Adrenal gland (tissue), 9 donors: ENCODE measurements at regions not wholly inside any gene's neighbourhood (a gene's known extent, or its start where the extent isn't known, plus 50 kb on each side); places are given as distances from the start of the nearest gene placed in this dataset.

Experiments
- DNase-seq, 7 donors: peaks; one replicate each; pipeline ENCODE4 v3.0.0-alpha.2; 2019 to 2020
- H3K27ac ChIP-seq, 5 donors: fragments of 200-600 bp; sonication (generic) in 4 of 5; 1 replicate in 3 of 5; 2 replicates in 2 of 5; pipeline versions ENCODE4 v1.5.1 to v1.8.0; 2016 to 2020; ENCODE audit warnings: mild to moderate bottlenecking in 1 of 5
- H3K27me3 ChIP-seq: fragments of 200-600 bp; 2 replicates; pipeline ENCODE4 v1.8.0; 2021
- H3K36me3 ChIP-seq, 2 donors: fragments of 200-600 bp; replicated peaks in 1 of 2; 1 replicate in 1 of 2; 2 replicates in 1 of 2; pipeline versions ENCODE4 v1.5.1 to v1.8.0; 2018 to 2022
- H3K4me1 ChIP-seq, 2 donors: fragments of 200-600 bp; replicated peaks in 1 of 2; 1 replicate in 1 of 2; 2 replicates in 1 of 2; pipeline versions ENCODE4 v1.5.1 to v1.8.0; 2018 to 2021
- H3K4me3 ChIP-seq, 4 donors: fragments of 200-600 bp; sonication (generic) in 3 of 4; one replicate each; pipeline ENCODE4 v1.5.1; 2016 to 2018
- H3K9me3 ChIP-seq, 3 donors: fragments of 200-600 bp; sonication (generic) in 1 of 3; replicated peaks in 1 of 3; 1 replicate in 2 of 3; 2 replicates in 1 of 3; pipeline versions ENCODE4 v1.5.1 to v1.8.0; 2016 to 2021
- POLR2A ChIP-seq, 2 donors: fragments of 450-650 bp; IDR thresholded peaks; one replicate each; pipeline ENCODE4 v1.6.1; 2017; ENCODE audit warnings: antibody characterized with exemption in 2 of 2, mild to moderate bottlenecking in 2 of 2, moderate library complexity in 1 of 2
- WGBS, 4 donors: extraction: QIAGEN DNeasy Blood & Tissue Kit in 2 of 4; methylation state at CpG; one replicate each; pipeline versions ENCODE4 v1.1.5 to v1.1.7; 2013 to 2017; 5-methylcytosine and 5-hydroxymethylcytosine counted together
- intact Hi-C, 2 donors: fragments of 100-400 bp; cut with DNase I; formaldehyde crosslinking; loops; one replicate each; pipeline versions ENCODE4 v1.14.1 to v1.15.0; 2022 to 2023
- TF ChIP-seq, protein P1 (sequence below), 6 experiments: fragments of 450-650 bp in 4 of 6; fragments of 200-600 bp in 2 of 6; sonication (generic) in 1 of 6; IDR thresholded peaks; 1 replicate in 5 of 6; 2 replicates in 1 of 6; pipeline versions ENCODE4 v1.5.1 to v1.8.0; 2016 to 2021; ENCODE audit warnings: antibody characterized with exemption in 6 of 6, mild to moderate bottlenecking in 2 of 6, moderate library complexity in 1 of 6
- donor health status: healthy with polysubstance abuse.
- donor health status: Bipolar disorder and iron deficiency.
- donor health status: DM: yes; HTN: yes; CAD: no.
- donor health status: DM: no; HTN: no; CAD: no.
- donor health status: DM: no; HTN: no; CAD: no.

DNA sequence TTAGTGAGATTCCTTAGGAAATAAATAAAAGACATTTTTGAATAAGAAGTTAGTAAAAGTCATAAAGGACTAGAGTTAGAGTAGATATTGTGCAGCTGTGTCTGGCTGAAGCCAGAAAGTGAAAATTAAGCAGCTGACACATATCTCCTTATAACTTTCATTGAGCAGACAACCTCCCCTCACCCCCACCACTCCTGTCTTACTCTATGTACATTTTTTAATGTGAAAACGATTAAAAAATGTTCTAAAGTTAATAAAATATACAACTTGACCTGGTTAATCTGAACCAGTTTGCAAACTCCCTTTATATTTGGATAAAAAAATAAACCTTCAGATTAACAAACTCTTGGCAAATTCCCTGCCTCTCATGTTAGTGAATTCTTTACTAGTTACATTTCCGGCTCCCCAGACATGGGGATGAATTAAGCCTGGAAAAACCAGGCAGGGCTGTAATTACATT lies 462.8 kb downstream of the MEIS1 start:
- H3K9me3 ChIP-seq = no peaks in the 10 kb centered on the region
- H3K4me1 ChIP-seq = peaks cover 0 to 8% of the 10 kb centered on the region in 2 donors
- 61 to 71% (median 64%) methylated on average over 2 of the region's 2 CpGs for WGBS, 4 donors
- no peak for DNase-seq
- no peaks in the 10 kb centered on the region for H3K27me3 ChIP-seq
- intact Hi-C loops = no loop called here
- no peaks in the 10 kb centered on the region for H3K36me3 ChIP-seq
- H3K27ac ChIP-seq = peak overlapping the region in 1 of 5 donors; percentile 24
- no peak for TF ChIP-seq POLR2A (IDR thresholded peaks at IDR 0.05)
- TF ChIP-seq, protein P1, sequence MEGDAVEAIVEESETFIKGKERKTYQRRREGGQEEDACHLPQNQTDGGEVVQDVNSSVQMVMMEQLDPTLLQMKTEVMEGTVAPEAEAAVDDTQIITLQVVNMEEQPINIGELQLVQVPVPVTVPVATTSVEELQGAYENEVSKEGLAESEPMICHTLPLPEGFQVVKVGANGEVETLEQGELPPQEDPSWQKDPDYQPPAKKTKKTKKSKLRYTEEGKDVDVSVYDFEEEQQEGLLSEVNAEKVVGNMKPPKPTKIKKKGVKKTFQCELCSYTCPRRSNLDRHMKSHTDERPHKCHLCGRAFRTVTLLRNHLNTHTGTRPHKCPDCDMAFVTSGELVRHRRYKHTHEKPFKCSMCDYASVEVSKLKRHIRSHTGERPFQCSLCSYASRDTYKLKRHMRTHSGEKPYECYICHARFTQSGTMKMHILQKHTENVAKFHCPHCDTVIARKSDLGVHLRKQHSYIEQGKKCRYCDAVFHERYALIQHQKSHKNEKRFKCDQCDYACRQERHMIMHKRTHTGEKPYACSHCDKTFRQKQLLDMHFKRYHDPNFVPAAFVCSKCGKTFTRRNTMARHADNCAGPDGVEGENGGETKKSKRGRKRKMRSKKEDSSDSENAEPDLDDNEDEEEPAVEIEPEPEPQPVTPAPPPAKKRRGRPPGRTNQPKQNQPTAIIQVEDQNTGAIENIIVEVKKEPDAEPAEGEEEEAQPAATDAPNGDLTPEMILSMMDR (IDR thresholded peaks at IDR 0.05) = no peak
- H3K4me3 ChIP-seq = no peak overlapping the region

DNA sequence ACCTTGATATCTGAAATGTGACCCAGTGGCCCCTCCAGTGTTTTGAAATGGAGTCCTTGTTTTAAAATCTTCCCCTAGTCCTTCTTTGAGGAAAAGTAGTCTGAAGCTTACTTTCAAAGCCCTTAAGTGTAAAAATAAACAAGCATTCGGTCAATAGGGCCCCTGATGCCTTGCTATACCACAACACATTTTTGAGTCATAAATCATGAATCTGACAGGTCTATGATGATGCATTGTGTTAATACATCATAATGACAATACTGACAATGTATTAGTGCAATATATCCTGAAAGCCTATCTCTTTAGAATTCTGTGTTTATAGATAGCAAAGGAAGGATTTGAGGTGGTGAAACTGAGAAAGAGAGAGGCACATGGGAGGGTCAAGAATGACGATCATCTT lies 464.2 kb downstream of the MEIS1 start:
- TF ChIP-seq POLR2A (IDR thresholded peaks at IDR 0.05) = no peak
- TF ChIP-seq, protein P1 (IDR thresholded peaks at IDR 0.05) = no peak
- intact Hi-C loops = no loop called here
- 82 to 87% (median 83%) methylated on average over 2 of the region's 2 CpGs for WGBS, 4 donors
- no peak for DNase-seq
- Histone ChIP-seq H3K27me3 (no peaks in the 10 kb centered on the region), H3K4me1 (peaks cover 0 to 8% of the 10 kb centered on the region in 2 donors), H3K27ac (no peak overlapping the region), H3K36me3 (no peaks in the 10 kb centered on the region), H3K9me3 (no peaks in the 10 kb centered on the region), H3K4me3 (no peak overlapping the region)

DNA sequence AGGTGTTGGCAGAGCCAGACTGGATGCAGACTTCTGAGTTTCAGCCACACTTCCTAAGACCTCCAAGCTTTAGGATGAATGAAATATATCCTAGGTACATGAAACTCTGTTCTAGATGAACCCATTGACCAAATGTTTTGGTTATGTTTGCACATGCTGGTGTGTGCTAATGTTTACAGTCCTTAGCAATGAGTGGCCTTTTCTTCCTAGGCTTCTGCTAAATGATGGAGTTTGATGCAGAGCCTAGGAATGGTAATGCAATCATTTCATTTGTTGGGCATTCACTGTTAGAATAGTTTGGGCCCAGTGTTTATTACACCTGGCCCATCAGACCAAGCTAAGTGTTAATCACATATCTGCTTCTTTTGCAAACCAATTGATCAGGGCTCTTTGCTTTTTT lies 464.7 kb downstream of the MEIS1 start:
- intact Hi-C loops = no loop called here
- Histone ChIP-seq H3K4me3 (no peak overlapping the region), H3K27me3 (no peaks in the 10 kb centered on the region), H3K4me1 (peaks cover 0 to 8% of the 10 kb centered on the region in 2 donors), H3K27ac (no peak overlapping the region), H3K36me3 (no peaks in the 10 kb centered on the region), H3K9me3 (no peaks in the 10 kb centered on the region)
- DNase-seq = no peak
- no peak for TF ChIP-seq POLR2A (IDR thresholded peaks at IDR 0.05)
- TF ChIP-seq, protein P1 (IDR thresholded peaks at IDR 0.05) = no peak

DNA sequence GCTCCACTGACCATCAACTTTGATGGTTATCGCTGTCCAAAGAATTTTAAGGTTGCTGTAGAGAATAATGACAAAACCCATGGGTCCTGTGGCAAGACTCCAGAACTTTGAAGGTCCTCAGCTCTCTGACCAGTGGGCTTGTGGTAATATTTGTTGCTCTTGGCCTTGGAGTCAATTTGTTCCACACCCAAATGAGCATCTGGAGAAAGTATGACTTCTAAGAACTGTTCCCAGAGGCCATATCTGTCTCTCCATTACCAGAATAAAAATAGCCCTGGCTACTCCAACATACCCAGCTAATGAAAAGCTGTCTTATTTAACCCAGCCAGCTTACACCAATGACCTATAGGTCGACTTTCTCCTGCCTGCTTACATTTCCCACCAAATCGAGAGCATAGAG lies 466.4 kb downstream of the MEIS1 start:
- WGBS, 4 donors = 69 to 80% (median 74%) methylated on average over 3 of the region's 3 CpGs

More for the DNA sequence above, 466.4 kb downstream of the MEIS1 start:
- Histone ChIP-seq H3K4me1 (peaks cover 0 to 8% of the 10 kb centered on the region in 2 donors), H3K9me3 (no peaks in the 10 kb centered on the region), H3K27me3 (no peaks in the 10 kb centered on the region), H3K4me3 (no peak overlapping the region), H3K27ac (no peak overlapping the region), H3K36me3 (no peaks in the 10 kb centered on the region)
- TF ChIP-seq, protein P1 (IDR thresholded peaks at IDR 0.05) = no peak
- TF ChIP-seq POLR2A (IDR thresholded peaks at IDR 0.05) = no peak
- intact Hi-C loops = no loop called here
- DNase-seq = peak in 1 of 7 donors; percentile 18
